GM12878 (cell line): ENCODE measurements at regions not wholly inside any gene's neighbourhood (a gene's known extent, or its start where the extent isn't known, plus 50 kb on each side); places are given as distances from the start of the nearest gene placed in this dataset.

Source experiments
- ATAC-seq: fragments of 200-7000 bp; cut with Tn5 transposase; 3 replicates; pipeline ENCODE4 v1.9.1; 2020; ENCODE audit warnings: mild to moderate bottlenecking, moderate library complexity
- BruUV-seq: library from RNA; stranded (reverse); fragments of 400-500 nt; replicated peaks from 2 replicates; lab custom pipeline; 2021; lab: Mats Ljungman, UMichigan
- CTCF ChIA-PET: fragments of 300-600 bp; sonication (Branson Sonifier 250); formaldehyde crosslinking; extraction: SDS; loops from one replicate; lab custom pipeline; 2021; ENCODE audit warnings: inconsistent platforms; lab: Yijun Ruan, JAX
- POLR2A ChIA-PET: fragments of 350-600 bp; formaldehyde crosslinking; extraction: SDS; loops from one replicate; lab custom pipeline; 2021; ENCODE audit warnings: inconsistent platforms; lab: Charles Lee
- RAD21 ChIA-PET: fragments of 300-600 bp; sonication (Branson Sonifier 250); formaldehyde crosslinking; loops from one replicate; lab custom pipeline; 2023; ENCODE audit warnings: antibody characterized with exemption; ENCODE audit not compliant: unreplicated experiment; lab: Charles Lee
- SMC1A ChIA-PET: fragments of 300-600 bp; sonication (Branson Sonifier 250); formaldehyde crosslinking; loops from one replicate; lab custom pipeline; 2023; ENCODE audit not compliant: unreplicated experiment, uncharacterized antibody; lab: Charles Lee
- DNase-seq: peaks from one replicate; pipeline ENCODE4 v3.0.0-alpha.2; 2011; ENCODE audit warnings: low read depth, low spot score
- FAIRE-seq: peaks from 3 replicates; lab custom pipeline; 2011; peaks lifted over from hg19 to GRCh38; lab: Jason Lieb, UNC
- H2AFZ ChIP-seq: 2 replicates; pipeline ENCODE4 v1.6.0; 2011; ENCODE audit warnings: low read depth, low read length, control low read depth; ENCODE audit not compliant: control insufficient read depth
- H3K27ac ChIP-seq: 2 replicates; pipeline ENCODE4 v1.5.1; 2011; ENCODE audit warnings: control low read depth; ENCODE audit not compliant: control insufficient read depth, insufficient read depth
- H3K27me3 ChIP-seq, 2 experiments: replicated peaks in 1 of 2; 2 replicates each; pipeline versions ENCODE4 v1.6.0 to v1.6.1; 2011; ENCODE audit warnings: low read length in 1 of 2; ENCODE audit not compliant: control insufficient read depth in 2 of 2, insufficient read depth in 2 of 2
- H3K36me3 ChIP-seq, 2 experiments: 2 replicates each; pipeline ENCODE4 v1.5.1; 2011; ENCODE audit warnings: low read length in 1 of 2; ENCODE audit not compliant: control insufficient read depth in 2 of 2, insufficient read depth in 2 of 2
- H3K4me1 ChIP-seq: 2 replicates; pipeline ENCODE4 v1.6.1; 2011; ENCODE audit warnings: mild to moderate bottlenecking, low read length, moderate library complexity, mixed read lengths; ENCODE audit not compliant: control insufficient read depth, insufficient read depth
- H3K4me2 ChIP-seq: 2 replicates; pipeline ENCODE4 v1.6.0; 2011; ENCODE audit warnings: control low read depth; ENCODE audit not compliant: control insufficient read depth, insufficient read depth
- H3K4me3 ChIP-seq: fragments of 200-600 bp; sonication (generic); 2 replicates; pipeline ENCODE4 v1.5.1; 2016
- H3K79me2 ChIP-seq: 2 replicates; pipeline ENCODE4 v1.6.0; 2011; ENCODE audit warnings: low read length; ENCODE audit not compliant: control insufficient read depth, insufficient read depth
- H3K9ac ChIP-seq: 2 replicates; pipeline ENCODE4 v1.8.0; 2011; ENCODE audit warnings: low read length, control low read depth, mixed read lengths; ENCODE audit not compliant: control insufficient read depth, insufficient read depth
- H3K9me3 ChIP-seq: replicated peaks from 3 replicates; pipeline ENCODE4 v1.5.1; 2011; ENCODE audit warnings: mild to moderate bottlenecking, low read length; ENCODE audit not compliant: control insufficient read depth, insufficient read depth
- H4K20me1 ChIP-seq: 2 replicates; pipeline ENCODE4 v1.6.0; 2011; ENCODE audit not compliant: control insufficient read depth, insufficient read depth
- ASH2L ChIP-seq: fragments of 300-600, 200-600 bp; sonication (generic); IDR thresholded peaks from 2 replicates; pipeline ENCODE4 v1.6.1; 2017; ENCODE audit warnings: low read depth, mild to moderate bottlenecking, borderline replicate concordance
- BCL11A ChIP-seq: IDR thresholded peaks from 2 replicates; pipeline ENCODE4 v1.6.1; 2011; ENCODE audit warnings: low read depth, low read length
- CBX5 ChIP-seq: sonication (generic); IDR thresholded peaks from 2 replicates; pipeline ENCODE4 v1.6.1; 2016; ENCODE audit warnings: low read depth, moderate library complexity, mild to moderate bottlenecking, inconsistent platforms
- CHD4 ChIP-seq: fragments of 200-600 bp; sonication (generic); IDR thresholded peaks from 2 replicates; pipeline ENCODE4 v1.6.1; 2016; ENCODE audit warnings: mild to moderate bottlenecking
- HCFC1 ChIP-seq: fragments of 150-350 bp; IDR thresholded peaks from 2 replicates; pipeline ENCODE4 v1.6.1; 2014; ENCODE audit warnings: low read length
- HDAC6 ChIP-seq: fragments of 200-600 bp; sonication (generic); IDR thresholded peaks from one replicate; pipeline ENCODE4 v1.8.0; 2017; ENCODE audit warnings: antibody characterized with exemption; ENCODE audit not compliant: unreplicated experiment
- JUNB ChIP-seq: IDR thresholded peaks from 2 replicates; pipeline ENCODE4 v1.6.1; 2016; ENCODE audit warnings: antibody characterized with exemption, mild to moderate bottlenecking
- NRF1 ChIP-seq: conservative IDR thresholded peaks from 2 replicates; pipeline ENCODE4 v1.6.1; 2011; ENCODE audit warnings: mild to moderate bottlenecking, low read depth, low read length, improper control_type of control experiment
- RAD51 ChIP-seq: fragments of 450-650 bp; IDR thresholded peaks from 2 replicates; pipeline ENCODE4 v1.6.1; 2016; ENCODE audit warnings: moderate library complexity, mild to moderate bottlenecking, inconsistent platforms
- RB1 ChIP-seq: fragments of 450-650 bp; formaldehyde crosslinking; IDR thresholded peaks from 2 replicates; pipeline ENCODE4 v1.6.1; 2017; ENCODE audit warnings: mild to moderate bottlenecking, borderline replicate concordance
- SIN3A ChIP-seq: IDR thresholded peaks from 2 replicates; pipeline ENCODE4 v1.6.1; 2012; ENCODE audit warnings: low read depth, low read length, improper control_type of control experiment
- SMAD1 ChIP-seq: fragments of 450-650 bp; IDR thresholded peaks from 2 replicates; pipeline ENCODE4 v1.6.1; 2018; ENCODE audit warnings: mild to moderate bottlenecking, low read depth; ENCODE audit not compliant: partially characterized antibody
- SREBF2 ChIP-seq: IDR thresholded peaks from 2 replicates; pipeline ENCODE4 v1.6.1; 2012; ENCODE audit warnings: mild to moderate bottlenecking, low read length
- SRF ChIP-seq, 2 experiments: IDR thresholded peaks; 2 replicates each; pipeline ENCODE4 v1.6.1; 2011; ENCODE audit warnings: low read depth in 2 of 2, low read length in 2 of 2, mild to moderate bottlenecking in 1 of 2, moderate library complexity in 1 of 2
- STAT1 ChIP-seq: fragments of 450-650 bp; conservative IDR thresholded peaks from 2 replicates; pipeline ENCODE4 v1.6.1; 2014; ENCODE audit warnings: antibody characterized with exemption, mild to moderate bottlenecking
- STAT3 ChIP-seq: IDR thresholded peaks from 2 replicates; pipeline ENCODE4 v1.6.1; 2011; ENCODE audit warnings: low read depth, low read length, improper control_type of control experiment
- SUPT20H ChIP-seq: IDR thresholded peaks from 2 replicates; pipeline ENCODE4 v1.6.1; 2011; ENCODE audit warnings: low read depth, mild to moderate bottlenecking, low read length, moderate library complexity, borderline replicate concordance; ENCODE audit not compliant: control insufficient read depth
- YBX1 ChIP-seq: fragments of 450-650 bp; IDR thresholded peaks from 2 replicates; pipeline ENCODE4 v1.6.1; 2016; ENCODE audit warnings: antibody characterized with exemption
- WGBS: methylation state at CpG from one replicate; pipeline ENCODE4 v1.1.6; 2016; ENCODE audit warnings: low lambda C conversion rate; ENCODE audit not compliant: insufficient replicate concordance, insufficient coverage; ENCODE audit errors: missing lambda C conversion rate; 5-methylcytosine and 5-hydroxymethylcytosine counted together
- in situ Hi-C: fragments of 300-500 bp; cut with MboI; formaldehyde crosslinking; loops from 9 replicates; pipeline ENCODE4 v1.14.3; 2018; ENCODE audit warnings: mixed read lengths
- intact Hi-C: fragments of 100-400 bp; cut with micrococcal nuclease; formaldehyde crosslinking; loops from one replicate; pipeline ENCODE4 v1.14.2; 2022; ENCODE audit not compliant: unreplicated experiment
- TF ChIP-seq, protein P1 (sequence below): IDR thresholded peaks from 2 replicates; pipeline ENCODE4 v1.6.1; 2012; ENCODE audit warnings: low read depth, low read length, improper control_type of control experiment
- TF ChIP-seq, protein P2 (sequence below): IDR thresholded peaks from 2 replicates; pipeline ENCODE4 v1.6.1; 2012; ENCODE audit warnings: improper control_type of control experiment, low read depth, low read length; ENCODE audit not compliant: insufficient replicate concordance

DNA sequence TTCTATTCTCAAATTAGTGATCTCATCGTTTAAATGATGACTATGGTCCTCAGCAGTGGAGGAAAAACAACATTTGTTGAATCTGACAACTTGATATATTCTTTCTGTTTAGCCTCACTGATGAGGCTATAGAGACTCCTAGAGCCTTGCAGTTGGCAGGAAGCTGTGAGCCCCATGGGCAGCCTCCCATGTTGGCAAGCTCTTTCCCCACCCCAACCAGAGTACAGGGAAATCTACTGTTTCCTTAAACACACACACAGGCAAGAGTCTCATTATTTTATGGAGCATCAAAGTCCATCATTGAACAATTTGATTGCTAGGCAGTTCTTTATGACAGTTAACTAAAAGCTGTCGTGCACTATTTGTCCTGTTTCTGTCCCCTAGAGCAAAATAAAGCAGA, 498.2 kb upstream of the CITED2 start:
- H3K4me1 ChIP-seq: no peaks in the 10 kb centered on the region
- ChIA-PET SMC1A (interaction anchor here (1.0 to 5.7 kb wide), 8 partner anchors 8 to 502 kb away, joined by 3 to 24 read pairs (median 6); partner anchors contain the start of gene CITED2), RAD21 (interaction anchor here (1.4 to 1.7 kb wide), 2 partner anchors 500 to 503 kb away, joined by 8 read pairs; no protein-coding TSS in a partner anchor), POLR2A (no interaction called here), CTCF (interaction anchor here (0.7 to 1.5 kb wide), 5 partner anchors 8 to 503 kb away, joined by 3 to 5 read pairs (median 3); no protein-coding TSS in a partner anchor)
- DNase-seq: no peak
- H3K27ac ChIP-seq: no peak overlapping the region
- in situ Hi-C loops: no loop called here
- no peaks in the 10 kb centered on the region for H3K36me3 ChIP-seq
- H3K9me3 ChIP-seq: no peaks in the 10 kb centered on the region
- no TSS peak for BruUV-seq
- H3K4me2 ChIP-seq: no peak overlapping the region
- H3K4me3 ChIP-seq: no peak overlapping the region
- H3K9ac ChIP-seq: no peak overlapping the region
- no peak overlapping the region for H2AFZ ChIP-seq
- no peak for ATAC-seq
- intact Hi-C loops: no loop called here
- TF ChIP-seq HDAC6 (no peak), STAT3 (no peak), HCFC1 (no peak), ASH2L (no peak), SMAD1 (no peak), SIN3A (no peak), JUNB (no peak), YBX1 (no peak), SRF (IDR thresholded peaks at IDR 0.05; ENCODE audit: low read depth in 2 of 2, low read length in 2 of 2) (no peak), CHD4 (no peak), BCL11A (no peak), NRF1 (no peak), SUPT20H (no peak), STAT1 (no peak), RB1 (no peak), CBX5 (no peak), SREBF2 (no peak), RAD51 (no peak)
- TF ChIP-seq, protein P1, sequence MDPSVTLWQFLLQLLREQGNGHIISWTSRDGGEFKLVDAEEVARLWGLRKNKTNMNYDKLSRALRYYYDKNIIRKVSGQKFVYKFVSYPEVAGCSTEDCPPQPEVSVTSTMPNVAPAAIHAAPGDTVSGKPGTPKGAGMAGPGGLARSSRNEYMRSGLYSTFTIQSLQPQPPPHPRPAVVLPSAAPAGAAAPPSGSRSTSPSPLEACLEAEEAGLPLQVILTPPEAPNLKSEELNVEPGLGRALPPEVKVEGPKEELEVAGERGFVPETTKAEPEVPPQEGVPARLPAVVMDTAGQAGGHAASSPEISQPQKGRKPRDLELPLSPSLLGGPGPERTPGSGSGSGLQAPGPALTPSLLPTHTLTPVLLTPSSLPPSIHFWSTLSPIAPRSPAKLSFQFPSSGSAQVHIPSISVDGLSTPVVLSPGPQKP: no peak
- TF ChIP-seq, protein P2, sequence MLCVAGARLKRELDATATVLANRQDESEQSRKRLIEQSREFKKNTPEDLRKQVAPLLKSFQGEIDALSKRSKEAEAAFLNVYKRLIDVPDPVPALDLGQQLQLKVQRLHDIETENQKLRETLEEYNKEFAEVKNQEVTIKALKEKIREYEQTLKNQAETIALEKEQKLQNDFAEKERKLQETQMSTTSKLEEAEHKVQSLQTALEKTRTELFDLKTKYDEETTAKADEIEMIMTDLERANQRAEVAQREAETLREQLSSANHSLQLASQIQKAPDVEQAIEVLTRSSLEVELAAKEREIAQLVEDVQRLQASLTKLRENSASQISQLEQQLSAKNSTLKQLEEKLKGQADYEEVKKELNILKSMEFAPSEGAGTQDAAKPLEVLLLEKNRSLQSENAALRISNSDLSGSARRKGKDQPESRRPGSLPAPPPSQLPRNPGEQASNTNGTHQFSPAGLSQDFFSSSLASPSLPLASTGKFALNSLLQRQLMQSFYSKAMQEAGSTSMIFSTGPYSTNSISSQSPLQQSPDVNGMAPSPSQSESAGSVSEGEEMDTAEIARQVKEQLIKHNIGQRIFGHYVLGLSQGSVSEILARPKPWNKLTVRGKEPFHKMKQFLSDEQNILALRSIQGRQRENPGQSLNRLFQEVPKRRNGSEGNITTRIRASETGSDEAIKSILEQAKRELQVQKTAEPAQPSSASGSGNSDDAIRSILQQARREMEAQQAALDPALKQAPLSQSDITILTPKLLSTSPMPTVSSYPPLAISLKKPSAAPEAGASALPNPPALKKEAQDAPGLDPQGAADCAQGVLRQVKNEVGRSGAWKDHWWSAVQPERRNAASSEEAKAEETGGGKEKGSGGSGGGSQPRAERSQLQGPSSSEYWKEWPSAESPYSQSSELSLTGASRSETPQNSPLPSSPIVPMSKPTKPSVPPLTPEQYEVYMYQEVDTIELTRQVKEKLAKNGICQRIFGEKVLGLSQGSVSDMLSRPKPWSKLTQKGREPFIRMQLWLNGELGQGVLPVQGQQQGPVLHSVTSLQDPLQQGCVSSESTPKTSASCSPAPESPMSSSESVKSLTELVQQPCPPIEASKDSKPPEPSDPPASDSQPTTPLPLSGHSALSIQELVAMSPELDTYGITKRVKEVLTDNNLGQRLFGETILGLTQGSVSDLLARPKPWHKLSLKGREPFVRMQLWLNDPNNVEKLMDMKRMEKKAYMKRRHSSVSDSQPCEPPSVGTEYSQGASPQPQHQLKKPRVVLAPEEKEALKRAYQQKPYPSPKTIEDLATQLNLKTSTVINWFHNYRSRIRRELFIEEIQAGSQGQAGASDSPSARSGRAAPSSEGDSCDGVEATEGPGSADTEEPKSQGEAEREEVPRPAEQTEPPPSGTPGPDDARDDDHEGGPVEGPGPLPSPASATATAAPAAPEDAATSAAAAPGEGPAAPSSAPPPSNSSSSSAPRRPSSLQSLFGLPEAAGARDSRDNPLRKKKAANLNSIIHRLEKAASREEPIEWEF: no peak
- no peaks in the 10 kb centered on the region for H3K79me2 ChIP-seq
- H3K27me3 ChIP-seq: no peaks in the 10 kb centered on the region
- 20% methylated on average over 2 of the region's 2 CpGs for WGBS
- no peaks in the 10 kb centered on the region for H4K20me1 ChIP-seq
- no peak for FAIRE-seq
